HG02678 (cell line): ENCODE measurements at regions not wholly inside any gene's neighbourhood (a gene's known extent, or its start where the extent isn't known, plus 50 kb on each side); places are given as distances from the start of the nearest gene placed in this dataset.
A peak's percentile ranks its signal among the peaks of the same experiment; 100 is the strongest.

Experiments used
- ATAC-seq: cut with Tn5 transposase; IDR thresholded peaks from one replicate; pipeline ENCODE4 v1.9.1; 2021; ENCODE audit warnings: mild to moderate bottlenecking, moderate library complexity; ENCODE audit not compliant: unreplicated experiment

GRCh38 chr6:138607478-138608433, 108.5 kb upstream of the NHSL1 start:
- ATAC-seq: no peak

- ATAC-seq: no peak
These were observed 109.6 kb upstream of the NHSL1 start for GRCh38 chr6:138608896-138609295.

- no peak for ATAC-seq
These were observed 110.6 kb upstream of the NHSL1 start for GRCh38 chr6:138609801-138610430.

GRCh38 chr6:138610816-138611215, 111.5 kb upstream of the NHSL1 start:
- no peak for ATAC-seq

GRCh38 chr6:138614151-138614550, 114.9 kb upstream of the NHSL1 start:
- ATAC-seq: no peak

- no peak for ATAC-seq
These were observed 118.9 kb upstream of the NHSL1 start for GRCh38 chr6:138618168-138618567.

- ATAC-seq: no peak
These were observed 121.3 kb upstream of the NHSL1 start for GRCh38 chr6:138620630-138621029.

- no peak for ATAC-seq
These were observed 123.7 kb upstream of the NHSL1 start for GRCh38 chr6:138622967-138623366.

GRCh38 chr6:138631566-138631965, 132.3 kb upstream of the NHSL1 start:
- no peak for ATAC-seq

GRCh38 chr6:138637822-138638221, 135.7 kb upstream of the CCDC28A start:
- no peak for ATAC-seq

- ATAC-seq: no peak
These were observed 135.0 kb upstream of the CCDC28A start for GRCh38 chr6:138638604-138639003.

GRCh38 chr6:138640028-138640427, 133.5 kb upstream of the CCDC28A start:
- no peak for ATAC-seq

GRCh38 chr6:138643210-138643609, 130.4 kb upstream of the CCDC28A start:
- no peak for ATAC-seq

- ATAC-seq: no peak
These were observed 127.5 kb upstream of the CCDC28A start for GRCh38 chr6:138645976-138646640.

- no peak for ATAC-seq
These were observed 126.6 kb upstream of the CCDC28A start for GRCh38 chr6:138647006-138647405.

- ATAC-seq: no peak
These were observed 125.4 kb upstream of the CCDC28A start for GRCh38 chr6:138648127-138648526.

GRCh38 chr6:138651491-138651890, 122.1 kb upstream of the CCDC28A start:
- ATAC-seq: no peak

GRCh38 chr6:138652824-138653223, 120.7 kb upstream of the CCDC28A start:
- no peak for ATAC-seq

GRCh38 chr6:138653435-138653834, 120.1 kb upstream of the CCDC28A start:
- no peak for ATAC-seq

- ATAC-seq: peak; percentile 99
These were observed 118.6 kb upstream of the CCDC28A start for GRCh38 chr6:138654715-138655634.

GRCh38 chr6:138655828-138656227, 117.7 kb upstream of the CCDC28A start:
- no peak for ATAC-seq
